Ovary (tissue), 3 donors: ENCODE measurements at regions not wholly inside any gene's neighbourhood (a gene's known extent, or its start where the extent isn't known, plus 50 kb on each side); places are given as distances from the start of the nearest gene placed in this dataset.

Experiments
- POLR2A ChIP-seq: fragments of 450-650 bp; IDR thresholded peaks from one replicate; pipeline ENCODE4 v1.6.1; 2017; ENCODE audit warnings: antibody characterized with exemption, mild to moderate bottlenecking, moderate library complexity
- TF ChIP-seq, protein P1 (sequence below), 3 donors: fragments of 450-650 bp in 2 of 3; fragments of 200-600 bp in 1 of 3; IDR thresholded peaks; one replicate each; pipeline versions ENCODE4 v1.5.1 to v1.8.0; 2016 to 2022; ENCODE audit warnings: antibody characterized with exemption in 3 of 3, mild to moderate bottlenecking in 1 of 3
- donor health status: DM: no; HTN: no; CAD: no.

GRCh38 chr12:58143498-58143995 is 202.2 kb downstream of the ATP23 start:
- TF ChIP-seq, protein P1, sequence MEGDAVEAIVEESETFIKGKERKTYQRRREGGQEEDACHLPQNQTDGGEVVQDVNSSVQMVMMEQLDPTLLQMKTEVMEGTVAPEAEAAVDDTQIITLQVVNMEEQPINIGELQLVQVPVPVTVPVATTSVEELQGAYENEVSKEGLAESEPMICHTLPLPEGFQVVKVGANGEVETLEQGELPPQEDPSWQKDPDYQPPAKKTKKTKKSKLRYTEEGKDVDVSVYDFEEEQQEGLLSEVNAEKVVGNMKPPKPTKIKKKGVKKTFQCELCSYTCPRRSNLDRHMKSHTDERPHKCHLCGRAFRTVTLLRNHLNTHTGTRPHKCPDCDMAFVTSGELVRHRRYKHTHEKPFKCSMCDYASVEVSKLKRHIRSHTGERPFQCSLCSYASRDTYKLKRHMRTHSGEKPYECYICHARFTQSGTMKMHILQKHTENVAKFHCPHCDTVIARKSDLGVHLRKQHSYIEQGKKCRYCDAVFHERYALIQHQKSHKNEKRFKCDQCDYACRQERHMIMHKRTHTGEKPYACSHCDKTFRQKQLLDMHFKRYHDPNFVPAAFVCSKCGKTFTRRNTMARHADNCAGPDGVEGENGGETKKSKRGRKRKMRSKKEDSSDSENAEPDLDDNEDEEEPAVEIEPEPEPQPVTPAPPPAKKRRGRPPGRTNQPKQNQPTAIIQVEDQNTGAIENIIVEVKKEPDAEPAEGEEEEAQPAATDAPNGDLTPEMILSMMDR (IDR thresholded peaks at IDR 0.05), result no peak
- TF ChIP-seq POLR2A, result no peak
